ENCODE measurements at regions not wholly inside any gene's neighbourhood (a gene's known extent, or its start where the extent isn't known, plus 50 kb on each side); places are given as distances from the start of the nearest gene placed in this dataset.

DNA sequence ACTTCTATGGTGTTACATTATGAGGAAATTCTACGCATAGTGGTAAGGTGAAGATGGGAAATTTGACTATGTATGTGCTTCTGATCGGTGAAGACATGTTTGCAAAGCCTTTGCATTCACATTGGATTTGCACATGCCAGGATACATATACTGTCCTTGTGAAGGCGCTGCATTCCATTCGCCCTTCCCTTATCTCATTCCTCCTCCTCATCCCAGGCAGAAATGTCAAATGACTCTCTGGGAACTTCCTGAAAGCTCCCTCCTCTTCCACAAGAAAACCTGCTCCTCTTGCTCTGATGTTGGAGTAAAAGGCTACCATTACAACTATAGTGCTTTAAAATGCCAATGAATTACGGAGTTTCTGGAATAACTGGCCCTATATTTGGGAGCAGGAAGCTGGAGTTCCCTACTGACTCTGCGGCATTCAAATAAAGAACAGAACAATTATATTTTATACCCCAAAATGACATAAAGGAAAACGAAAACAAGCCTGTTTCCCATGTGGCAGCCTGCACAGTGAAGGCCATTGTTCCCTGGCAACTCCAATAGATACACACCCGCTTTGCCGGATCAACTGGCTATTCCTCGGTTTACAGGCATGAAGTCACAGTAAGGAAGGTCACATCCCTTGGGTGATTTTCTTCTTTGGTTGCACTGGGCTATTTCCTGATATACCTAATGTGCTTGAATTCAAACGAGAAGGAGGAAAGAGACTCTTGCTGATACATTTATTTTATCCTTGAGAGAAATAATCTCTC is 84.5 kb downstream of the AREG start:
- TF ChIP-seq, protein P1, sequence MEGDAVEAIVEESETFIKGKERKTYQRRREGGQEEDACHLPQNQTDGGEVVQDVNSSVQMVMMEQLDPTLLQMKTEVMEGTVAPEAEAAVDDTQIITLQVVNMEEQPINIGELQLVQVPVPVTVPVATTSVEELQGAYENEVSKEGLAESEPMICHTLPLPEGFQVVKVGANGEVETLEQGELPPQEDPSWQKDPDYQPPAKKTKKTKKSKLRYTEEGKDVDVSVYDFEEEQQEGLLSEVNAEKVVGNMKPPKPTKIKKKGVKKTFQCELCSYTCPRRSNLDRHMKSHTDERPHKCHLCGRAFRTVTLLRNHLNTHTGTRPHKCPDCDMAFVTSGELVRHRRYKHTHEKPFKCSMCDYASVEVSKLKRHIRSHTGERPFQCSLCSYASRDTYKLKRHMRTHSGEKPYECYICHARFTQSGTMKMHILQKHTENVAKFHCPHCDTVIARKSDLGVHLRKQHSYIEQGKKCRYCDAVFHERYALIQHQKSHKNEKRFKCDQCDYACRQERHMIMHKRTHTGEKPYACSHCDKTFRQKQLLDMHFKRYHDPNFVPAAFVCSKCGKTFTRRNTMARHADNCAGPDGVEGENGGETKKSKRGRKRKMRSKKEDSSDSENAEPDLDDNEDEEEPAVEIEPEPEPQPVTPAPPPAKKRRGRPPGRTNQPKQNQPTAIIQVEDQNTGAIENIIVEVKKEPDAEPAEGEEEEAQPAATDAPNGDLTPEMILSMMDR (IDR thresholded peaks at IDR 0.05), result no peak
- no peak for TF ChIP-seq ZFX (IDR thresholded peaks at IDR 0.05; ENCODE audit: borderline replicate concordance)
